ENCODE measurements at regions not wholly inside any gene's neighbourhood (a gene's known extent, or its start where the extent isn't known, plus 50 kb on each side); places are given as distances from the start of the nearest gene placed in this dataset.

GRCh38 chr18:22607284-22607635 is 189.5 kb upstream of the CTAGE1 start:
- Histone ChIP-seq H3K27me3 (ENCODE audit: control insufficient read depth in 1 of 2, insufficient read depth in 2 of 2, low read length in 2 of 2) (no peaks in the 10 kb centered on the region), H3K27ac (ENCODE audit: low read depth, low read length) (no peak overlapping the region), H3K9me3 (ENCODE audit: control insufficient read depth in 1 of 2, low read length in 2 of 2) (no peaks in the 10 kb centered on the region), H3K36me3 (ENCODE audit: control insufficient read depth in 1 of 2, insufficient read depth in 2 of 2, low read length in 2 of 2) (no peaks in the 10 kb centered on the region), H3K4me1 (ENCODE audit: control insufficient read depth in 1 of 2, insufficient read depth in 2 of 2, low read length in 2 of 2) (peaks cover 0 to 11% of the 10 kb centered on the region in 2 donors), H3K4me3 (ENCODE audit: low read depth in 1 of 2, low read length in 2 of 2) (no peak overlapping the region), H3K9ac (ENCODE audit: low read depth in 1 of 2, low read length in 2 of 2) (no peak overlapping the region)

GRCh38 chr18:22608847-22609246 is 191.1 kb upstream of the CTAGE1 start:
- H3K27ac ChIP-seq (ENCODE audit: low read depth, low read length): no peak overlapping the region
- H3K9me3 ChIP-seq (ENCODE audit: control insufficient read depth in 1 of 2, low read length in 2 of 2): no peaks in the 10 kb centered on the region
- no peaks in the 10 kb centered on the region for H3K27me3 ChIP-seq (ENCODE audit: control insufficient read depth in 1 of 2, insufficient read depth in 2 of 2, low read length in 2 of 2)
- H3K36me3 ChIP-seq (ENCODE audit: control insufficient read depth in 1 of 2, insufficient read depth in 2 of 2, low read length in 2 of 2): no peaks in the 10 kb centered on the region
- H3K9ac ChIP-seq (ENCODE audit: low read depth in 1 of 2, low read length in 2 of 2): no peak overlapping the region
- no peak overlapping the region for H3K4me3 ChIP-seq (ENCODE audit: low read depth in 1 of 2, low read length in 2 of 2)
- peaks cover 7 to 19% of the 10 kb centered on the region in 2 donors for H3K4me1 ChIP-seq (ENCODE audit: control insufficient read depth in 1 of 2, insufficient read depth in 2 of 2, low read length in 2 of 2)

- Histone ChIP-seq H3K27me3 (ENCODE audit: control insufficient read depth in 1 of 2, insufficient read depth in 2 of 2, low read length in 2 of 2) (no peaks in the 10 kb centered on the region), H3K9me3 (ENCODE audit: control insufficient read depth in 1 of 2, low read length in 2 of 2) (no peaks in the 10 kb centered on the region), H3K4me1 (ENCODE audit: control insufficient read depth in 1 of 2, insufficient read depth in 2 of 2, low read length in 2 of 2) (peaks cover 7 to 16% of the 10 kb centered on the region in 2 donors), H3K9ac (ENCODE audit: low read depth in 1 of 2, low read length in 2 of 2) (no peak overlapping the region), H3K36me3 (ENCODE audit: control insufficient read depth in 1 of 2, insufficient read depth in 2 of 2, low read length in 2 of 2) (no peaks in the 10 kb centered on the region), H3K4me3 (ENCODE audit: low read depth in 1 of 2, low read length in 2 of 2) (no peak overlapping the region), H3K27ac (ENCODE audit: low read depth, low read length) (no peak overlapping the region)
These were observed 191.9 kb upstream of the CTAGE1 start for GRCh38 chr18:22609642-22610041.

GRCh38 chr18:22613058-22613690 is 195.5 kb upstream of the CTAGE1 start:
- Histone ChIP-seq H3K27ac (ENCODE audit: low read depth, low read length) (no peak overlapping the region), H3K9ac (ENCODE audit: low read depth in 1 of 2, low read length in 2 of 2) (peak overlapping the region in 1 of 2 donors; percentile 42), H3K36me3 (ENCODE audit: control insufficient read depth in 1 of 2, insufficient read depth in 2 of 2, low read length in 2 of 2) (no peaks in the 10 kb centered on the region), H3K9me3 (ENCODE audit: control insufficient read depth in 1 of 2, low read length in 2 of 2) (no peaks in the 10 kb centered on the region), H3K27me3 (ENCODE audit: control insufficient read depth in 1 of 2, insufficient read depth in 2 of 2, low read length in 2 of 2) (no peaks in the 10 kb centered on the region), H3K4me3 (ENCODE audit: low read depth in 1 of 2, low read length in 2 of 2) (peak overlapping the region; percentile 25 to 37), H3K4me1 (ENCODE audit: control insufficient read depth in 1 of 2, insufficient read depth in 2 of 2, low read length in 2 of 2) (peaks cover 7 to 8% of the 10 kb centered on the region in 2 donors)

GRCh38 chr18:22613788-22614187 is 196.1 kb upstream of the CTAGE1 start:
- peak overlapping the region in 1 of 2 donors; percentile 42 for H3K9ac ChIP-seq (ENCODE audit: low read depth in 1 of 2, low read length in 2 of 2)
- no peaks in the 10 kb centered on the region for H3K9me3 ChIP-seq (ENCODE audit: control insufficient read depth in 1 of 2, low read length in 2 of 2)
- peaks cover 7 to 8% of the 10 kb centered on the region in 2 donors for H3K4me1 ChIP-seq (ENCODE audit: control insufficient read depth in 1 of 2, insufficient read depth in 2 of 2, low read length in 2 of 2)
- H3K4me3 ChIP-seq (ENCODE audit: low read depth in 1 of 2, low read length in 2 of 2): no peak overlapping the region
- no peak overlapping the region for H3K27ac ChIP-seq (ENCODE audit: low read depth, low read length)
- no peaks in the 10 kb centered on the region for H3K36me3 ChIP-seq (ENCODE audit: control insufficient read depth in 1 of 2, insufficient read depth in 2 of 2, low read length in 2 of 2)
- H3K27me3 ChIP-seq (ENCODE audit: control insufficient read depth in 1 of 2, insufficient read depth in 2 of 2, low read length in 2 of 2): no peaks in the 10 kb centered on the region

- no peaks in the 10 kb centered on the region for H3K36me3 ChIP-seq (ENCODE audit: control insufficient read depth in 1 of 2, insufficient read depth in 2 of 2, low read length in 2 of 2)
- no peak overlapping the region for H3K9ac ChIP-seq (ENCODE audit: low read depth in 1 of 2, low read length in 2 of 2)
- no peaks in the 10 kb centered on the region for H3K27me3 ChIP-seq (ENCODE audit: control insufficient read depth in 1 of 2, insufficient read depth in 2 of 2, low read length in 2 of 2)
- no peak overlapping the region for H3K4me3 ChIP-seq (ENCODE audit: low read depth in 1 of 2, low read length in 2 of 2)
- H3K4me1 ChIP-seq (ENCODE audit: control insufficient read depth in 1 of 2, insufficient read depth in 2 of 2, low read length in 2 of 2): peaks cover 5 to 11% of the 10 kb centered on the region in 2 donors
- no peaks in the 10 kb centered on the region for H3K9me3 ChIP-seq (ENCODE audit: control insufficient read depth in 1 of 2, low read length in 2 of 2)
- no peak overlapping the region for H3K27ac ChIP-seq (ENCODE audit: low read depth, low read length)
These were observed 205.8 kb upstream of the CTAGE1 start for GRCh38 chr18:22623513-22623912.

- Histone ChIP-seq H3K9me3 (ENCODE audit: control insufficient read depth in 1 of 2, low read length in 2 of 2) (no peaks in the 10 kb centered on the region), H3K4me3 (ENCODE audit: low read depth in 1 of 2, low read length in 2 of 2) (no peak overlapping the region), H3K27me3 (ENCODE audit: control insufficient read depth in 1 of 2, insufficient read depth in 2 of 2, low read length in 2 of 2) (no peaks in the 10 kb centered on the region), H3K27ac (ENCODE audit: low read depth, low read length) (no peak overlapping the region), H3K9ac (ENCODE audit: low read depth in 1 of 2, low read length in 2 of 2) (no peak overlapping the region), H3K36me3 (ENCODE audit: control insufficient read depth in 1 of 2, insufficient read depth in 2 of 2, low read length in 2 of 2) (no peaks in the 10 kb centered on the region), H3K4me1 (ENCODE audit: control insufficient read depth in 1 of 2, insufficient read depth in 2 of 2, low read length in 2 of 2) (peaks cover 5 to 11% of the 10 kb centered on the region in 2 donors)
These were observed 206.5 kb upstream of the CTAGE1 start for GRCh38 chr18:22624176-22624575.

- peaks cover 5 to 11% of the 10 kb centered on the region in 2 donors for H3K4me1 ChIP-seq (ENCODE audit: control insufficient read depth in 1 of 2, insufficient read depth in 2 of 2, low read length in 2 of 2)
- no peak overlapping the region for H3K4me3 ChIP-seq (ENCODE audit: low read depth in 1 of 2, low read length in 2 of 2)
- H3K27ac ChIP-seq (ENCODE audit: low read depth, low read length): no peak overlapping the region
- H3K9ac ChIP-seq (ENCODE audit: low read depth in 1 of 2, low read length in 2 of 2): no peak overlapping the region
- no peaks in the 10 kb centered on the region for H3K36me3 ChIP-seq (ENCODE audit: control insufficient read depth in 1 of 2, insufficient read depth in 2 of 2, low read length in 2 of 2)
- no peaks in the 10 kb centered on the region for H3K27me3 ChIP-seq (ENCODE audit: control insufficient read depth in 1 of 2, insufficient read depth in 2 of 2, low read length in 2 of 2)
- no peaks in the 10 kb centered on the region for H3K9me3 ChIP-seq (ENCODE audit: control insufficient read depth in 1 of 2, low read length in 2 of 2)
These were observed 207.7 kb upstream of the CTAGE1 start for GRCh38 chr18:22625406-22625805.

- H3K36me3 ChIP-seq (ENCODE audit: control insufficient read depth in 1 of 2, insufficient read depth in 2 of 2, low read length in 2 of 2): no peaks in the 10 kb centered on the region
- no peaks in the 10 kb centered on the region for H3K9me3 ChIP-seq (ENCODE audit: control insufficient read depth in 1 of 2, low read length in 2 of 2)
- H3K9ac ChIP-seq (ENCODE audit: low read depth in 1 of 2, low read length in 2 of 2): no peak overlapping the region
- peaks cover 5 to 11% of the 10 kb centered on the region in 2 donors for H3K4me1 ChIP-seq (ENCODE audit: control insufficient read depth in 1 of 2, insufficient read depth in 2 of 2, low read length in 2 of 2)
- H3K27ac ChIP-seq (ENCODE audit: low read depth, low read length): no peak overlapping the region
- H3K4me3 ChIP-seq (ENCODE audit: low read depth in 1 of 2, low read length in 2 of 2): no peak overlapping the region
- H3K27me3 ChIP-seq (ENCODE audit: control insufficient read depth in 1 of 2, insufficient read depth in 2 of 2, low read length in 2 of 2): no peaks in the 10 kb centered on the region
These were observed 209.1 kb upstream of the CTAGE1 start for GRCh38 chr18:22626771-22627170.

- Histone ChIP-seq H3K9me3 (ENCODE audit: control insufficient read depth in 1 of 2, low read length in 2 of 2) (no peaks in the 10 kb centered on the region), H3K36me3 (ENCODE audit: control insufficient read depth in 1 of 2, insufficient read depth in 2 of 2, low read length in 2 of 2) (no peaks in the 10 kb centered on the region), H3K4me1 (ENCODE audit: control insufficient read depth in 1 of 2, insufficient read depth in 2 of 2, low read length in 2 of 2) (peaks cover 5 to 11% of the 10 kb centered on the region in 2 donors), H3K27me3 (ENCODE audit: control insufficient read depth in 1 of 2, insufficient read depth in 2 of 2, low read length in 2 of 2) (no peaks in the 10 kb centered on the region), H3K27ac (ENCODE audit: low read depth, low read length) (no peak overlapping the region), H3K4me3 (ENCODE audit: low read depth in 1 of 2, low read length in 2 of 2) (no peak overlapping the region), H3K9ac (ENCODE audit: low read depth in 1 of 2, low read length in 2 of 2) (no peak overlapping the region)
These were observed 209.8 kb upstream of the CTAGE1 start for GRCh38 chr18:22627506-22627905.
